GM10266 (cell line): ENCODE measurements at regions not wholly inside any gene's neighbourhood (a gene's known extent, or its start where the extent isn't known, plus 50 kb on each side); places are given as distances from the start of the nearest gene placed in this dataset.

Experiments used
- DNase-seq: peaks from one replicate; pipeline ENCODE4 v3.0.0; 2012; ENCODE audit errors: extremely low spot score
- CTCF ChIP-seq: IDR thresholded peaks from 2 replicates; pipeline ENCODE4 v1.5.1; 2012; ENCODE audit warnings: mild to moderate bottlenecking, low read depth; ENCODE audit not compliant: control insufficient read depth, insufficient read depth; ENCODE audit errors: missing control alignments

- no peak for TF ChIP-seq CTCF
- DNase-seq, result no peak
These were observed 756.3 kb downstream of the VGLL3 start for GRCh38 chr3:86234506-86235254.

DNA sequence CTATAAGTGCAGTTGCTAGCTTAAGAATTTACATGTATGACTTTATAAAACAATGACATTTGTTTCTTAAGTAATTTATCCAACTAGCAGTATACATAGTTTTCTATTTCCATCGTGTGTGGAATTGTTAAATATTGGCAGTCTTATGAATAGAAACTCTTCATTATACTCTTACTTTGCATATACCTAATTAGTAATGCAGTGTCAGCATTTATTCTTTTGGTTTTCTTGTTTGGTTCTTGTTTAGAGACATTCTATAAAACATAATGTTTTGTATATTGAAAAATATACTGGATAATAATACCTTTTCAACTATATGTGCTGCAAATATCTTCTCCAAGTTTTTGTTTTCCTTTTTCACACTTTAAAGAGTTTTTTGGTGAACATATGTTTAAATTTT, 760.2 kb downstream of the VGLL3 start:
- no peak for DNase-seq

GRCh38 chr3:86229775-86230094, 761.2 kb downstream of the VGLL3 start:
- no peak for DNase-seq
- TF ChIP-seq CTCF, result no peak

More for the DNA sequence above, 760.2 kb downstream of the VGLL3 start:
- no peak for TF ChIP-seq CTCF

- no peak for TF ChIP-seq CTCF
These were observed 761.7 kb downstream of the VGLL3 start for GRCh38 chr3:86229086-86229774.

DNA sequence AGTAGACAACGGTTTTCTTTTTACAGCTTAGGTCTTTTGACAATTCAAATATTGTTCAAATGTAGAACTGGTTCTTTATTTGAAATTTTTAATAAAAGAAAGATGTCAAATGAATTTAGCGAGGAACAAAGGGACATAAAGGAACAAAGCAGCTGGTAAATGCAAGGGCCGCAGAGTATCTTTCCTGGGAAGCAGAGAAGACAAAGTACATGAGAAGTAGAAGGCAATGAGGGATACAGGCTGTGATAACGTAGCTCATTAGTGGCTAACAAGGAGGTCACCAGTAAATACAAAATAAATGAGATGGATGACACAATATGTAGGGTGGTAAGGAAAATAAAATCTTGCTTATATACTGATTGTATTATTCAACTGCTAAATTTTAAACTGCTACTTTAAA, 762.8 kb downstream of the VGLL3 start:
- no peak for DNase-seq

More at GRCh38 chr3:86229086-86229774, 761.7 kb downstream of the VGLL3 start:
- no peak for DNase-seq

DNA sequence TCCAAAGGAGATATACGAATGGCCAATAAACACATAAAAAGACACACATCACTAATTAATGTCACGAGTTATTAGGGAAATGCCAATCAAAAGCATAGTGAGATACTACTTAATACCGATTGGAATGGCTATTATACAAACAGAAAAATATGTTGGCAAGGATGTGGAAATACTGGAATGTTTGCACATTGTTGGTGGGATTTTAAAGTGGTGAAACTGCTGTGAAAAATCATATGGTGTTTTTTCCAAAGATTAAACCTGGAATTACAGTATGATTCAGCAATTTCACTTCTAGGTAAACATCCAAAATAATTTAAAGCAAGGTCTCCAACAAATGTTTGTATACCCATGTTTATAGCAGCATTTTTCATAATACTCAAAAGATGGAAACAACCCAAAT, 765.5 kb downstream of the VGLL3 start:
- no peak for DNase-seq
- no peak for TF ChIP-seq CTCF

More for the DNA sequence above, 762.8 kb downstream of the VGLL3 start:
- no peak for TF ChIP-seq CTCF

DNA sequence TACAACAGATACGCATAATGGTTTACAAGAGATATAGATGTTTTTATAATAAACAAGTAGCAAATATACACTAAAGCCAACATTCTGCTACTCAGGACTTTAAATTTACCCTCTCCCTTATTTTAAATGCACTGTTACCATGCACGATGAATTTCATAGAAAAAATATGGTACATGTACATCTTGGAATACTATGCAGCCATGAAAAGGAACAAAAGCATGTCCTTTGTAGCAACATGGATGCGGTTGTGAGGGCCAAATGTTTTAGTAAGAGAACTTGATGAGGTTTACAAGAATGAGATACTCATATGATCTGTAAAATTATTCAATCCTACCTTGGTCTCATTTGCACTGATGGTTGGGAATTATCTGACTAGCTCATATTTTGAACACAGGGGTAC, 769.3 kb downstream of the VGLL3 start:
- no peak for TF ChIP-seq CTCF
- no peak for DNase-seq
